ENCODE measurements at regions not wholly inside any gene's neighbourhood (a gene's known extent, or its start where the extent isn't known, plus 50 kb on each side); places are given as distances from the start of the nearest gene placed in this dataset.

DNA sequence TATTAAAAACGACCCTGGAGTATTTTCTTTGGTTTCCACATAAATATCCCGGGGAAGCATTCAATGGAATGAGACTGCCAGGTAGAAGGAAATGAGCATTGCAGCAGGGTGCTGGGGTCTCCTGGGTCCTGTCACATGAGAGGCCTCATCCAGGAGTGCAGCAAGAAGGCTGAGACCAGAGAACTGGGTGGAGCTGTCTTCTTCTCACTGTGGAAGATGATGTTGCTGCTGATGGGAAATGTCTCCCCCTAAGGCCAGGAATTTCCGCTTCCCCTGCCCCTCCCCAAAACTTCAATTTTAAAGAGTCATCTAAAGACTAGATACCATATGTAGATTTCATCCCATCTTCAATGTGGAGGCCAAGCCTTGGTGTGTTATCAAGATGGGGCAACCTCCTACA is 95.2 kb upstream of the SIX2 start (continued):
- no peak for TF ChIP-seq OVOL3 (tag by site-specific recombination; IDR thresholded peaks at IDR 0.05)
- TF ChIP-seq ZNF37A (tag by site-specific recombination; IDR thresholded peaks at IDR 0.05), result no peak
- no peak for TF ChIP-seq ZSCAN30 (tag by site-specific recombination; IDR thresholded peaks at IDR 0.05)
- TF ChIP-seq ZNF311 (tag by site-specific recombination; IDR thresholded peaks at IDR 0.05; ENCODE audit: borderline replicate concordance), result no peak

DNA sequence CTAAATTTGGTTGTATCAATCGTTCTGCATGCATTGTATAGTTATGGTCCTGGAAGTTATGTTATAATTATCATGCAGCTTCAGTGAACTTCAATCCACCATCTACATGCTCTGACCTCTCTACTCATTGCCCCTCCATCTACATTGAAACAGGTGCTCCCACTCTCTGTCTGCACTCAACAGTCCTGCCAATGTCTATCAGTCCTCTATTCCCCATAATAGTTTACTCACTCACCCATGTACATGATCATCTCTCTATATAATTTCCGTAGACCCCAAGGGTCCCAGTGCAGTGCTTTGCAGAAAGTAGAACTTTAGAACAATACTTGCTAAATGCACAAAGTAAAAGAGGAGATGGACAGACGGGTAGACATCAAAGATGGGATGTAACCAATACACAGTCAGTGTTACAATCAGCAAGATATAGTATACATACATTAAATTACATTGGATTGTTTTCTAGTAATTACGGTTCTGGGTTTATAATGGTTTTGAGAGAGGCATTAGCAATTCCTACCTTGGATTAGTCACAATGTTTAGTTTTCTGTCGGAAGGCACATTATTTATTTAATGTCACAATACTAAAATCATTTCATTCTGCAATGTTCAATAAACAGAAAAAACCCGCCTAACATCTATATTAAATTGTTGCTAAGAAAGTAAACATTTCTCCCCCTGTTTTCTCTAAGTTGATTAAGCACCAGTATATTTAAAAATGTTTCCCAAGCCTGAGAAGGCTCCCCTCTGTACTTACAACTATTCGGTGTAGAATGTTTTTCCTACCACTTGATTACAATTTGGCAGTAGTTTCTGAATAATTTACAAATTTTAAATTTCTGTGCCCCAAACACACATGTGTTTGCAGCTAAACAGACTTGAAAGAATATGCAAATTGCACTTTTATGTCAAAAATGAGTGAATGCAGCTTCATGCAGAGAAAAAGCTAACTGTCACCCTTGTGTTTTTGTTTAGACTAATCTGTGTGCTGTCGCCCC is 94.4 kb upstream of the SIX2 start:
- TF ChIP-seq ZNF610 (tag by site-specific recombination; IDR thresholded peaks at IDR 0.05; ENCODE audit: borderline replicate concordance), result no peak
- TF ChIP-seq ZNF354C (tag by site-specific recombination; IDR thresholded peaks at IDR 0.05; ENCODE audit: borderline replicate concordance, low read depth), result no peak
- TF ChIP-seq ZNF596 (tag by site-specific recombination; IDR thresholded peaks at IDR 0.05), result no peak
- no peak for TF ChIP-seq ZNF146 (tag by site-specific recombination; IDR thresholded peaks at IDR 0.05)
- TF ChIP-seq, protein P1, sequence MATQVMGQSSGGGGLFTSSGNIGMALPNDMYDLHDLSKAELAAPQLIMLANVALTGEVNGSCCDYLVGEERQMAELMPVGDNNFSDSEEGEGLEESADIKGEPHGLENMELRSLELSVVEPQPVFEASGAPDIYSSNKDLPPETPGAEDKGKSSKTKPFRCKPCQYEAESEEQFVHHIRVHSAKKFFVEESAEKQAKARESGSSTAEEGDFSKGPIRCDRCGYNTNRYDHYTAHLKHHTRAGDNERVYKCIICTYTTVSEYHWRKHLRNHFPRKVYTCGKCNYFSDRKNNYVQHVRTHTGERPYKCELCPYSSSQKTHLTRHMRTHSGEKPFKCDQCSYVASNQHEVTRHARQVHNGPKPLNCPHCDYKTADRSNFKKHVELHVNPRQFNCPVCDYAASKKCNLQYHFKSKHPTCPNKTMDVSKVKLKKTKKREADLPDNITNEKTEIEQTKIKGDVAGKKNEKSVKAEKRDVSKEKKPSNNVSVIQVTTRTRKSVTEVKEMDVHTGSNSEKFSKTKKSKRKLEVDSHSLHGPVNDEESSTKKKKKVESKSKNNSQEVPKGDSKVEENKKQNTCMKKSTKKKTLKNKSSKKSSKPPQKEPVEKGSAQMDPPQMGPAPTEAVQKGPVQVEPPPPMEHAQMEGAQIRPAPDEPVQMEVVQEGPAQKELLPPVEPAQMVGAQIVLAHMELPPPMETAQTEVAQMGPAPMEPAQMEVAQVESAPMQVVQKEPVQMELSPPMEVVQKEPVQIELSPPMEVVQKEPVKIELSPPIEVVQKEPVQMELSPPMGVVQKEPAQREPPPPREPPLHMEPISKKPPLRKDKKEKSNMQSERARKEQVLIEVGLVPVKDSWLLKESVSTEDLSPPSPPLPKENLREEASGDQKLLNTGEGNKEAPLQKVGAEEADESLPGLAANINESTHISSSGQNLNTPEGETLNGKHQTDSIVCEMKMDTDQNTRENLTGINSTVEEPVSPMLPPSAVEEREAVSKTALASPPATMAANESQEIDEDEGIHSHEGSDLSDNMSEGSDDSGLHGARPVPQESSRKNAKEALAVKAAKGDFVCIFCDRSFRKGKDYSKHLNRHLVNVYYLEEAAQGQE (tag by site-specific recombination; IDR thresholded peaks at IDR 0.05), result no peak
- TF ChIP-seq, protein P2, sequence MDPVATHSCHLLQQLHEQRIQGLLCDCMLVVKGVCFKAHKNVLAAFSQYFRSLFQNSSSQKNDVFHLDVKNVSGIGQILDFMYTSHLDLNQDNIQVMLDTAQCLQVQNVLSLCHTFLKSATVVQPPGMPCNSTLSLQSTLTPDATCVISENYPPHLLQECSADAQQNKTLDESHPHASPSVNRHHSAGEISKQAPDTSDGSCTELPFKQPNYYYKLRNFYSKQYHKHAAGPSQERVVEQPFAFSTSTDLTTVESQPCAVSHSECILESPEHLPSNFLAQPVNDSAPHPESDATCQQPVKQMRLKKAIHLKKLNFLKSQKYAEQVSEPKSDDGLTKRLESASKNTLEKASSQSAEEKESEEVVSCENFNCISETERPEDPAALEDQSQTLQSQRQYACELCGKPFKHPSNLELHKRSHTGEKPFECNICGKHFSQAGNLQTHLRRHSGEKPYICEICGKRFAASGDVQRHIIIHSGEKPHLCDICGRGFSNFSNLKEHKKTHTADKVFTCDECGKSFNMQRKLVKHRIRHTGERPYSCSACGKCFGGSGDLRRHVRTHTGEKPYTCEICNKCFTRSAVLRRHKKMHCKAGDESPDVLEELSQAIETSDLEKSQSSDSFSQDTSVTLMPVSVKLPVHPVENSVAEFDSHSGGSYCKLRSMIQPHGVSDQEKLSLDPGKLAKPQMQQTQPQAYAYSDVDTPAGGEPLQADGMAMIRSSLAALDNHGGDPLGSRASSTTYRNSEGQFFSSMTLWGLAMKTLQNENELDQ (tag by site-specific recombination; IDR thresholded peaks at IDR 0.05; ENCODE audit: low read depth), result no peak
- TF ChIP-seq RBAK (tag by site-specific recombination; IDR thresholded peaks at IDR 0.05), result no peak
- no peak for TF ChIP-seq GFI1B (tag by site-specific recombination; IDR thresholded peaks at IDR 0.05)
- no peak for TF ChIP-seq ZNF37A (tag by site-specific recombination; IDR thresholded peaks at IDR 0.05)
- POLR2A ChIA-PET, result interaction anchor here (0.7 kb wide), 1 partner anchor 17 kb away, joined by 4 read pairs; no protein-coding TSS in a partner anchor
- Histone ChIP-seq H3K4me1 (ENCODE audit: control insufficient read depth, insufficient read depth, low read length) (no peaks in the 10 kb centered on the region), H3K9me3 (ENCODE audit: control insufficient read depth, insufficient read depth, low read depth, low read length) (no peaks in the 10 kb centered on the region), H3K4me3 (ENCODE audit: low read depth, low read length) (no peak overlapping the region), H3K27ac (ENCODE audit: extremely low read depth, low read depth, low read length) (no peak overlapping the region), H3K36me3 (ENCODE audit: control insufficient read depth in 2 of 2, insufficient read depth in 1 of 2, low read length in 2 of 2) (no peaks in the 10 kb centered on the region)
- CTCF ChIA-PET, result no interaction called here

DNA sequence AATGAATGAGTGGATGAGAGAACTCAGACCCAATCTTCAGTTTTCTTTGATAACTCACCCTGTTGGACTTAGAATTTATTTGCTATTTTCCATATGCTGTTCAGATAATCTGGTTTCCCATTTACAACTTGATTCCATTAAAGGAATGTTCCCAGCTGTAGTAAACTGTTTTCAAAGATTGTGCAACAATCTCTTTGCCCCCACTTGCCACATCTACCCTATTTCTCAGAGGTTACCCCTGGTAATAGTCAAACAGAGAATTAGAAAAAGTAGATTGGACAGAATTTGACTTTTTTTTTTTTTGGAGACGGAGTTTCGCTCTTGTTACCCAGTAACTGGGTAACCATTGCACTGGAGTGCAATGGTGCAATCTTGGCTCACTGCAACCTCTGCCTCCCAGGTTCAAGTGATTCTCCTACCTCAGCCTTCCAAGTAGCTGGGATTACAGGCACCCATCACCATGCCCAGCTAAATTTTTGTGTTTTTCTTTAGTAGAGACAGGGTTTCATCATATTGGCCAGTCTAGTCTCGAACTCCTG is 93.4 kb upstream of the SIX2 start:
- no peaks in the 10 kb centered on the region for H3K36me3 ChIP-seq (ENCODE audit: control insufficient read depth in 2 of 2, insufficient read depth in 1 of 2, low read length in 2 of 2)
- CTCF ChIA-PET, result interaction anchor here (0.7 kb wide), 1 partner anchor 122 kb away, joined by 8 read pairs; no protein-coding TSS in a partner anchor
- TF ChIP-seq, protein P3, sequence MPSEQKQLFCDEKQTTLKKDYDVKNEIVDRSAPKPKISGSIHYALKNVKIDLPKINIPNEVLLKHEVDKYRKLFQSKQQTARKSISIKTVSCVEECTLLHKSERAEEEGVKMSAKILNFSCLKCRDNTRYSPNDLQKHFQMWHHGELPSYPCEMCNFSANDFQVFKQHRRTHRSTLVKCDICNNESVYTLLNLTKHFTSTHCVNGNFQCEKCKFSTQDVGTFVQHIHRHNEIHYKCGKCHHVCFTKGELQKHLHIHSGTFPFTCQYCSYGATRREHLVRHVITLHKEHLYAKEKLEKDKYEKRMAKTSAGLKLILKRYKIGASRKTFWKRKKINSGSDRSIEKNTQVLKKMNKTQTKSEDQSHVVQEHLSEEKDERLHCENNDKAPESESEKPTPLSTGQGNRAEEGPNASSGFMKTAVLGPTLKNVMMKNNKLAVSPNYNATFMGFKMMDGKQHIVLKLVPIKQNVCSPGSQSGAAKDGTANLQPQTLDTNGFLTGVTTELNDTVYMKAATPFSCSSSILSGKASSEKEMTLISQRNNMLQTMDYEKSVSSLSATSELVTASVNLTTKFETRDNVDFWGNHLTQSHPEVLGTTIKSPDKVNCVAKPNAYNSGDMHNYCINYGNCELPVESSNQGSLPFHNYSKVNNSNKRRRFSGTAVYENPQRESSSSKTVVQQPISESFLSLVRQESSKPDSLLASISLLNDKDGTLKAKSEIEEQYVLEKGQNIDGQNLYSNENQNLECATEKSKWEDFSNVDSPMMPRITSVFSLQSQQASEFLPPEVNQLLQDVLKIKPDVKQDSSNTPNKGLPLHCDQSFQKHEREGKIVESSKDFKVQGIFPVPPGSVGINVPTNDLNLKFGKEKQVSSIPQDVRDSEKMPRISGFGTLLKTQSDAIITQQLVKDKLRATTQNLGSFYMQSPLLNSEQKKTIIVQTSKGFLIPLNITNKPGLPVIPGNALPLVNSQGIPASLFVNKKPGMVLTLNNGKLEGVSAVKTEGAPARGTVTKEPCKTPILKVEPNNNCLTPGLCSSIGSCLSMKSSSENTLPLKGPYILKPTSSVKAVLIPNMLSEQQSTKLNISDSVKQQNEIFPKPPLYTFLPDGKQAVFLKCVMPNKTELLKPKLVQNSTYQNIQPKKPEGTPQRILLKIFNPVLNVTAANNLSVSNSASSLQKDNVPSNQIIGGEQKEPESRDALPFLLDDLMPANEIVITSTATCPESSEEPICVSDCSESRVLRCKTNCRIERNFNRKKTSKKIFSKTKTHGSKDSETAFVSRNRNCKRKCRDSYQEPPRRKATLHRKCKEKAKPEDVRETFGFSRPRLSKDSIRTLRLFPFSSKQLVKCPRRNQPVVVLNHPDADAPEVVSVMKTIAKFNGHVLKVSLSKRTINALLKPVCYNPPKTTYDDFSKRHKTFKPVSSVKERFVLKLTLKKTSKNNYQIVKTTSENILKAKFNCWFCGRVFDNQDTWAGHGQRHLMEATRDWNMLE (tag by site-specific recombination; conservative IDR thresholded peaks at IDR 0.05; ENCODE audit: low read depth), result no peak
- no peak for TF ChIP-seq GFI1B (tag by site-specific recombination; IDR thresholded peaks at IDR 0.05)
- no peak for TF ChIP-seq ZNF658 (tag by site-specific recombination; IDR thresholded peaks at IDR 0.05)
- no peak for TF ChIP-seq ZNF610 (tag by site-specific recombination; IDR thresholded peaks at IDR 0.05; ENCODE audit: borderline replicate concordance)
- TF ChIP-seq SP7 (tag by site-specific recombination; IDR thresholded peaks at IDR 0.05), result no peak

More for the DNA sequence above, 93.4 kb upstream of the SIX2 start:
- no peaks in the 10 kb centered on the region for H3K9me3 ChIP-seq (ENCODE audit: control insufficient read depth, insufficient read depth, low read depth, low read length)
- POLR2A ChIA-PET, result interaction anchor here (0.7 kb wide), 1 partner anchor 18 kb away, joined by 4 read pairs; no protein-coding TSS in a partner anchor
- H3K4me3 ChIP-seq (ENCODE audit: low read depth, low read length), result no peak overlapping the region
- no peak overlapping the region for H3K27ac ChIP-seq (ENCODE audit: extremely low read depth, low read depth, low read length)
- no peaks in the 10 kb centered on the region for H3K4me1 ChIP-seq (ENCODE audit: control insufficient read depth, insufficient read depth, low read length)
